ENCODE measurements at regions not wholly inside any gene's neighbourhood (a gene's known extent, or its start where the extent isn't known, plus 50 kb on each side); places are given as distances from the start of the nearest gene placed in this dataset.

GRCh38 chr1:79082233-79082632, 75.7 kb upstream of the ADGRL4 start (continued):
- TF ChIP-seq, protein P1, sequence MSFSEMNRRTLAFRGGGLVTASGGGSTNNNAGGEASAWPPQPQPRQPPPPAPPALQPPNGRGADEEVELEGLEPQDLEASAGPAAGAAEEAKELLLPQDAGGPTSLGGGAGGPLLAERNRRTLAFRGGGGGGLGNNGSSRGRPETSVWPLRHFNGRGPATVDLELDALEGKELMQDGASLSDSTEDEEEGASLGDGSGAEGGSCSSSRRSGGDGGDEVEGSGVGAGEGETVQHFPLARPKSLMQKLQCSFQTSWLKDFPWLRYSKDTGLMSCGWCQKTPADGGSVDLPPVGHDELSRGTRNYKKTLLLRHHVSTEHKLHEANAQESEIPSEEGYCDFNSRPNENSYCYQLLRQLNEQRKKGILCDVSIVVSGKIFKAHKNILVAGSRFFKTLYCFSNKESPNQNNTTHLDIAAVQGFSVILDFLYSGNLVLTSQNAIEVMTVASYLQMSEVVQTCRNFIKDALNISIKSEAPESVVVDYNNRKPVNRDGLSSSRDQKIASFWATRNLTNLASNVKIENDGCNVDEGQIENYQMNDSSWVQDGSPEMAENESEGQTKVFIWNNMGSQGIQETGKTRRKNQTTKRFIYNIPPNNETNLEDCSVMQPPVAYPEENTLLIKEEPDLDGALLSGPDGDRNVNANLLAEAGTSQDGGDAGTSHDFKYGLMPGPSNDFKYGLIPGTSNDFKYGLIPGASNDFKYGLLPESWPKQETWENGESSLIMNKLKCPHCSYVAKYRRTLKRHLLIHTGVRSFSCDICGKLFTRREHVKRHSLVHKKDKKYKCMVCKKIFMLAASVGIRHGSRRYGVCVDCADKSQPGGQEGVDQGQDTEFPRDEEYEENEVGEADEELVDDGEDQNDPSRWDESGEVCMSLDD (CRISPR knock-in tag; IDR thresholded peaks at IDR 0.05; ENCODE audit: borderline replicate concordance): no peak

- ChIA-PET POLR2A (no interaction called here), CTCF (ENCODE audit: low intra/inter-chr PET ratio, low total read pairs) (no interaction called here)
- Histone ChIP-seq H2AFZ (ENCODE audit: low read length) (no peak overlapping the region), H3K9ac (ENCODE audit: insufficient read depth, low read depth, low read length) (no peak overlapping the region), H3K27ac (ENCODE audit: extremely low read length, insufficient read depth, low read length) (no peak overlapping the region), H3K79me2 (ENCODE audit: insufficient read depth, low read length) (no peaks in the 10 kb centered on the region), H3K36me3 (replicated peaks in 1 of 2; ENCODE audit: control insufficient read depth in 1 of 2, insufficient read depth in 2 of 2, low read length in 2 of 2) (no peaks in the 10 kb centered on the region), H3K9me3 (ENCODE audit: low read length) (peaks cover 70% of the 10 kb centered on the region), H3K27me3 (ENCODE audit: control insufficient read depth in 1 of 2, insufficient read depth in 2 of 2, low read length in 2 of 2) (no peaks in the 10 kb centered on the region), H3K4me2 (ENCODE audit: low read depth, low read length) (no peak overlapping the region), H3K4me3 (replicated peaks in 1 of 3; ENCODE audit: insufficient read depth in 1 of 3, low read depth in 2 of 3, low read length in 3 of 3) (no peak overlapping the region), H3K4me1 (ENCODE audit: insufficient read depth, low read length) (no peaks in the 10 kb centered on the region), H4K20me1 (ENCODE audit: insufficient read depth, low read length) (no peaks in the 10 kb centered on the region)
- FAIRE-seq (no peak), DNase-seq (ENCODE audit: low spot score) (no peak), ATAC-seq (no peak)
- in situ Hi-C loops (cut with HindIII; ENCODE audit: extremely low pct_ligation_motif_present, low pct_unique_long_range_greater_than_20kb): no loop called here
- intact Hi-C loops (cut with micrococcal nuclease; ENCODE audit: unreplicated experiment): no loop called here
- no TSS peak for BruUV-seq (replicated peaks)
- no peak for TF ChIP-seq CREB1 (IDR thresholded peaks at IDR 0.05)
- no peak for TF ChIP-seq CREB1 (CRISPR knock-in tag; IDR thresholded peaks at IDR 0.05)
- no peak for TF ChIP-seq ZNF12 (CRISPR knock-in tag; IDR thresholded peaks at IDR 0.05)
These were observed 73.2 kb upstream of the ADGRL4 start for GRCh38 chr1:79079770-79080169.

DNA sequence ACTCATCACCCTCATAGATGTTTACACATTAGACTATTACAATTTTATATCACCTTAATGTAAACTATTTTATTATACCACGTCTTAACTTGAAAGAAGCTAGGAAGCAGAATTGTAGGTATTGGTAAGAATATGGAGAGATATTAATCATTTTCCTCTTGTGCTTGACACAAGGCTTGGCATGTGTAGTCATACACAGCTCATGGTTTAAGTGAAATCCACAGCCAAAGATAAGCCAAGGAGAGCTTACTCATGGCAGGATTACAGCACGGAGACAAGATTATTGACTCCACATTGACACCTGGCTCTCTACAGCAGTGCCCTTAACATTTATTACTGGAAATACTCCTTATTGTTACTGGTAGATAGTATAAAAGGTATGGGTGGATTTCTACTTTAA, 68.4 kb upstream of the ADGRL4 start:
- no peak overlapping the region for H3K4me2 ChIP-seq (ENCODE audit: low read depth, low read length)
- no peak overlapping the region for H3K27ac ChIP-seq (ENCODE audit: extremely low read length, insufficient read depth, low read length)
- no peaks in the 10 kb centered on the region for H3K27me3 ChIP-seq (ENCODE audit: control insufficient read depth in 1 of 2, insufficient read depth in 2 of 2, low read length in 2 of 2)
- H3K9me3 ChIP-seq (ENCODE audit: low read length): peaks cover 64% of the 10 kb centered on the region
- FAIRE-seq (no peak), ATAC-seq (no peak), DNase-seq (ENCODE audit: low spot score) (no peak)
- H3K9ac ChIP-seq (ENCODE audit: insufficient read depth, low read depth, low read length): no peak overlapping the region
- in situ Hi-C loops (cut with HindIII; ENCODE audit: extremely low pct_ligation_motif_present, low pct_unique_long_range_greater_than_20kb) (no loop called here), intact Hi-C loops (cut with micrococcal nuclease; ENCODE audit: unreplicated experiment) (no loop called here)
- no peaks in the 10 kb centered on the region for H3K79me2 ChIP-seq (ENCODE audit: insufficient read depth, low read length)
- no peak for TF ChIP-seq FOXM1 (CRISPR knock-in tag; IDR thresholded peaks at IDR 0.05)
- no peak for TF ChIP-seq ZNF550 (CRISPR knock-in tag; IDR thresholded peaks at IDR 0.05; ENCODE audit: borderline replicate concordance)
- no peak for TF ChIP-seq ARID3A (IDR thresholded peaks at IDR 0.05; ENCODE audit: low read depth, low read length)
- no peak for TF ChIP-seq ZSCAN22 (CRISPR knock-in tag; IDR thresholded peaks at IDR 0.05)
- no peak for TF ChIP-seq SP5 (CRISPR knock-in tag; IDR thresholded peaks at IDR 0.05; ENCODE audit: borderline replicate concordance, low read depth)
- no peak for TF ChIP-seq ZBTB37 (CRISPR knock-in tag; IDR thresholded peaks at IDR 0.05)
- no peak for TF ChIP-seq ZNF446 (CRISPR knock-in tag; IDR thresholded peaks at IDR 0.05)
- H3K36me3 ChIP-seq (replicated peaks in 1 of 2; ENCODE audit: control insufficient read depth in 1 of 2, insufficient read depth in 2 of 2, low read length in 2 of 2): no peaks in the 10 kb centered on the region
- CTCF ChIA-PET (ENCODE audit: low intra/inter-chr PET ratio, low total read pairs): no interaction called here
- no peaks in the 10 kb centered on the region for H4K20me1 ChIP-seq (ENCODE audit: insufficient read depth, low read length)
- WGBS (ENCODE audit: low lambda C conversion rate): 29% methylated on average over 2 of the region's 2 CpGs
- H3K4me3 ChIP-seq (replicated peaks in 1 of 3; ENCODE audit: insufficient read depth in 1 of 3, low read depth in 2 of 3, low read length in 3 of 3): no peak overlapping the region
- H2AFZ ChIP-seq (ENCODE audit: low read length): no peak overlapping the region
- POLR2A ChIA-PET: no interaction called here
- no peaks in the 10 kb centered on the region for H3K4me1 ChIP-seq (ENCODE audit: insufficient read depth, low read length)
- no TSS peak for BruUV-seq (replicated peaks)

All from HepG2 (cell line).